ENCODE measurements at regions not wholly inside any gene's neighbourhood (a gene's known extent, or its start where the extent isn't known, plus 50 kb on each side); places are given as distances from the start of the nearest gene placed in this dataset.
"Not testable (repeated sequence)": the region's sequence is repeated elsewhere in the genome, so short reads cannot be mapped to it uniquely, and the experiment has no call there.

GRCh38 chrX:147228153-147228552 lies 413.6 kb upstream of the CXorf51A start:
- Histone ChIP-seq H3K9me3 (no peaks in the 10 kb centered on the region), H3K4me3 (no peak overlapping the region), H3K27me3 (no peaks in the 10 kb centered on the region), H3K36me3 (no peaks in the 10 kb centered on the region), H3K27ac (no peak overlapping the region), H3K4me1 (no peaks in the 10 kb centered on the region)
- TF ChIP-seq POLR2AphosphoS5 (IDR thresholded peaks at IDR 0.05) (no peak), POLR2A (IDR thresholded peaks at IDR 0.05) (no peak), EP300 (IDR thresholded peaks at IDR 0.05; ENCODE audit: low read depth) (no peak), CTCF (IDR thresholded peaks at IDR 0.05) (no peak)
- in situ Hi-C loops (cut with MboI; ENCODE audit: low pct_ligation_motif_present in 1 of 4, low pct_unique_long_range_greater_than_20kb in 1 of 4, low sequenced_read_pairs in 3 of 4) (no loop called here), intact Hi-C loops (cut with DNase I; ENCODE audit: low total_unique reads) (no loop called here)
- 52% methylated on average over 3 of the region's 3 CpGs; no CpG with 5 or more reads in 1 of the 2 donors for WGBS, 2 donors (ENCODE audit: low coverage in 1 of 2)
- no peak for DNase-seq

- intact Hi-C loops (cut with DNase I; ENCODE audit: low total_unique reads), result no loop called here
- H3K27ac ChIP-seq, result no peak overlapping the region
- H3K27me3 ChIP-seq, result no peaks in the 10 kb centered on the region
- 71% methylated on average over 3 of the region's 3 CpGs; no CpG with 5 or more reads in 1 of the 2 donors for WGBS, 2 donors (ENCODE audit: low coverage in 1 of 2)
- in situ Hi-C loops (cut with MboI; ENCODE audit: low pct_ligation_motif_present in 1 of 4, low pct_unique_long_range_greater_than_20kb in 1 of 4, low sequenced_read_pairs in 3 of 4), result no loop called here
- no peaks in the 10 kb centered on the region for H3K36me3 ChIP-seq
- H3K4me1 ChIP-seq, result no peaks in the 10 kb centered on the region
- no peak overlapping the region for H3K4me3 ChIP-seq
- H3K9me3 ChIP-seq, result no peaks in the 10 kb centered on the region
- no peak for DNase-seq
- TF ChIP-seq EP300 (IDR thresholded peaks at IDR 0.05; ENCODE audit: low read depth), result no peak
These were observed 412.3 kb upstream of the CXorf51A start for GRCh38 chrX:147226801-147227200.

GRCh38 chrX:147217334-147217733 lies 402.8 kb upstream of the CXorf51A start:
- H3K4me1 ChIP-seq, result no peaks in the 10 kb centered on the region
- H3K9me3 ChIP-seq, result no peaks in the 10 kb centered on the region
- WGBS, 2 donors (ENCODE audit: low coverage in 1 of 2), result 79% methylated on average over 4 of the region's 4 CpGs; no CpG with 5 or more reads in 1 of the 2 donors
- in situ Hi-C loops (cut with MboI; ENCODE audit: low pct_ligation_motif_present in 1 of 4, low pct_unique_long_range_greater_than_20kb in 1 of 4, low sequenced_read_pairs in 3 of 4) (no loop called here), intact Hi-C loops (cut with DNase I; ENCODE audit: low total_unique reads) (no loop called here)
- DNase-seq, result no peak
- H3K4me3 ChIP-seq, result no peak overlapping the region
- H3K27me3 ChIP-seq, result no peaks in the 10 kb centered on the region
- no peaks in the 10 kb centered on the region for H3K36me3 ChIP-seq
- TF ChIP-seq POLR2AphosphoS5 (IDR thresholded peaks at IDR 0.05) (no peak), CTCF (IDR thresholded peaks at IDR 0.05) (no peak), POLR2A (IDR thresholded peaks at IDR 0.05) (no peak), EP300 (IDR thresholded peaks at IDR 0.05; ENCODE audit: low read depth) (no peak)
- no peak overlapping the region for H3K27ac ChIP-seq

- intact Hi-C loops (cut with DNase I; ENCODE audit: low total_unique reads); DNase-seq; H3K4me3 ChIP-seq; H3K27ac ChIP-seq; H3K4me1 ChIP-seq; in situ Hi-C loops (cut with MboI; ENCODE audit: low pct_ligation_motif_present in 1 of 4, low pct_unique_long_range_greater_than_20kb in 1 of 4, low sequenced_read_pairs in 3 of 4); H3K9me3 ChIP-seq; H3K36me3 ChIP-seq; H3K27me3 ChIP-seq: not testable (repeated sequence)
- WGBS, 2 donors (ENCODE audit: low coverage in 1 of 2), result 89% methylated on average over 11 of the region's 11 CpGs; no CpG with 5 or more reads in 1 of the 2 donors
These were observed 385.9 kb upstream of the CXorf51A start for GRCh38 chrX:147200494-147200893.

- no peak for DNase-seq
- Histone ChIP-seq H3K36me3 (no peaks in the 10 kb centered on the region), H3K27me3 (no peaks in the 10 kb centered on the region), H3K4me3 (no peak overlapping the region), H3K4me1 (no peaks in the 10 kb centered on the region), H3K27ac (no peak overlapping the region), H3K9me3 (no peaks in the 10 kb centered on the region)
- in situ Hi-C loops (cut with MboI; ENCODE audit: low pct_ligation_motif_present in 1 of 4, low pct_unique_long_range_greater_than_20kb in 1 of 4, low sequenced_read_pairs in 3 of 4) (no loop called here), intact Hi-C loops (cut with DNase I; ENCODE audit: low total_unique reads) (no loop called here)
- WGBS, 2 donors (ENCODE audit: low coverage in 1 of 2), result 87 to 93% methylated on average over 2 to 3 of the region's 3 CpGs
- TF ChIP-seq POLR2AphosphoS5 (IDR thresholded peaks at IDR 0.05) (no peak), POLR2A (IDR thresholded peaks at IDR 0.05) (no peak)
These were observed 376.8 kb upstream of the CXorf51A start for GRCh38 chrX:147191361-147191760.

GRCh38 chrX:147183161-147183560 lies 368.6 kb upstream of the CXorf51A start:
- intact Hi-C loops (cut with DNase I; ENCODE audit: low total_unique reads), result no loop called here
- no peaks in the 10 kb centered on the region for H3K4me1 ChIP-seq
- WGBS, 2 donors (ENCODE audit: low coverage in 1 of 2), result 17 to 63% methylated on average over 1 to 7 of the region's 7 CpGs
- TF ChIP-seq POLR2A (IDR thresholded peaks at IDR 0.05) (no peak), CTCF (IDR thresholded peaks at IDR 0.05) (no peak), POLR2AphosphoS5 (IDR thresholded peaks at IDR 0.05) (no peak), EP300 (IDR thresholded peaks at IDR 0.05; ENCODE audit: low read depth) (no peak)
- no peak for DNase-seq
- no peaks in the 10 kb centered on the region for H3K36me3 ChIP-seq
- H3K27me3 ChIP-seq, result no peaks in the 10 kb centered on the region
- in situ Hi-C loops (cut with MboI; ENCODE audit: low pct_ligation_motif_present in 1 of 4, low pct_unique_long_range_greater_than_20kb in 1 of 4, low sequenced_read_pairs in 3 of 4), result no loop called here
- H3K27ac ChIP-seq, result no peak overlapping the region
- H3K9me3 ChIP-seq, result no peaks in the 10 kb centered on the region
- H3K4me3 ChIP-seq, result no peak overlapping the region

All from transverse colon (tissue), 4 donors.